ENCODE measurements at regions not wholly inside any gene's neighbourhood (a gene's known extent, or its start where the extent isn't known, plus 50 kb on each side); places are given as distances from the start of the nearest gene placed in this dataset.
A peak's percentile ranks its signal among the peaks of the same experiment; 100 is the strongest.
"Not testable (repeated sequence)": the region's sequence is repeated elsewhere in the genome, so short reads cannot be mapped to it uniquely, and the experiment has no call there.

DNA sequence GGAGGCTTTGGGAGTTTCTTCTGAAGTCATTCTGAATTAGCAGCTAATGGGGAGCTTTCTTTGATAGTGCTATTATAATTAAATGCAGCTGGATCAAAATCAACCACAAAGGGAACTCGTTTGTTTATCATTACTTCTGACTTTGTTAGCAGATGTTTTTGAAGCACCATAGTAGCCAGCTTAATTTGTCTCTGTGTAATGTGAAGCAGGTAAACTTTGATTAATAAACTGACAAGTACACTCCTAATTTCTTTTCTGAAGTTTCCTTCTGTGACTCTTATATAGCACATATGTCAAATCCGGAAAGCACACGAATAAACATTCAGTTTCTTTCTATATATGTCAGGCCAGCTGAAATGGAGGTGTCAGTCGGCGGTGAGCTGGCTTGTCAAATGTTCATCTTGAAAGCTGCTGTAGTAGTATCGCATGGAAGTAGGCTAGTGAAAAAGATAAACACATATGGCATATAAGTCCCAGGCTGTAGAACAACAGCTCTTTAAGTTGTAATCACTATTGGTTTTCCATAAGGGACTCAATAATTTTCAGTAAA is 451.9 kb upstream of the ZEB2 start:
- no peak for DNase-seq (ENCODE audit: low read depth)
- TF ChIP-seq, protein P1, sequence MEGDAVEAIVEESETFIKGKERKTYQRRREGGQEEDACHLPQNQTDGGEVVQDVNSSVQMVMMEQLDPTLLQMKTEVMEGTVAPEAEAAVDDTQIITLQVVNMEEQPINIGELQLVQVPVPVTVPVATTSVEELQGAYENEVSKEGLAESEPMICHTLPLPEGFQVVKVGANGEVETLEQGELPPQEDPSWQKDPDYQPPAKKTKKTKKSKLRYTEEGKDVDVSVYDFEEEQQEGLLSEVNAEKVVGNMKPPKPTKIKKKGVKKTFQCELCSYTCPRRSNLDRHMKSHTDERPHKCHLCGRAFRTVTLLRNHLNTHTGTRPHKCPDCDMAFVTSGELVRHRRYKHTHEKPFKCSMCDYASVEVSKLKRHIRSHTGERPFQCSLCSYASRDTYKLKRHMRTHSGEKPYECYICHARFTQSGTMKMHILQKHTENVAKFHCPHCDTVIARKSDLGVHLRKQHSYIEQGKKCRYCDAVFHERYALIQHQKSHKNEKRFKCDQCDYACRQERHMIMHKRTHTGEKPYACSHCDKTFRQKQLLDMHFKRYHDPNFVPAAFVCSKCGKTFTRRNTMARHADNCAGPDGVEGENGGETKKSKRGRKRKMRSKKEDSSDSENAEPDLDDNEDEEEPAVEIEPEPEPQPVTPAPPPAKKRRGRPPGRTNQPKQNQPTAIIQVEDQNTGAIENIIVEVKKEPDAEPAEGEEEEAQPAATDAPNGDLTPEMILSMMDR (conservative IDR thresholded peaks at IDR 0.05; ENCODE audit: low read depth, low read length) = no peak

DNA sequence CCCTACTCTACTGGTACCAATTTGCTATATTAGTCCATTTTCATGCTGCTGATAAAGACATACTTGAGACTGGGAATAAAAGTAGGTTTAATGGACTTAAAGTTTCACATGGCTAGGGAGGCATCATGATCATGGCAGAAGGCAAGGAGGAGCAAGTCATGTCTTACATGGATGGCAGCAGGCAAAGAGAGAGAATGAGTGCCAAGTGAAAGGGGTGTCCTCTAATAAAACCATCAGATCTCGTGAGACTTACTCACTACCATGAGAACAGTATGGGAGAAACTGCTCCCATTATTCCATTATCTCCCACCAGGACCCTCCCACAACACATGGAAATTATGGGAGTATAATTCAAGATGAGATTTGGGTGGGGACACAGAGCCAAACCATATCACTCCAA is 450.5 kb upstream of the ZEB2 start:
- DNase-seq (ENCODE audit: low read depth); H3K4me3 ChIP-seq (ENCODE audit: low read depth, low read length): not testable (repeated sequence)

More for the DNA sequence above, 451.9 kb upstream of the ZEB2 start:
- no peak overlapping the region for H3K4me3 ChIP-seq (ENCODE audit: low read depth, low read length)

- H3K4me3 ChIP-seq (ENCODE audit: low read depth, low read length) = not testable (repeated sequence)
Measured at GRCh38 chr2:144969564-144969963, 449.6 kb upstream of the ZEB2 start.

GRCh38 chr2:144967961-144968360 is 448.0 kb upstream of the ZEB2 start:
- no peak for DNase-seq (ENCODE audit: low read depth)
- TF ChIP-seq, protein P1 (conservative IDR thresholded peaks at IDR 0.05; ENCODE audit: low read depth, low read length) = no peak
- H3K4me3 ChIP-seq (ENCODE audit: low read depth, low read length) = no peak overlapping the region

More at GRCh38 chr2:144969564-144969963, 449.6 kb upstream of the ZEB2 start:
- DNase-seq (ENCODE audit: low read depth) = not testable (repeated sequence)

- TF ChIP-seq, protein P1 (conservative IDR thresholded peaks at IDR 0.05; ENCODE audit: low read depth, low read length) = no peak
- no peak overlapping the region for H3K4me3 ChIP-seq (ENCODE audit: low read depth, low read length)
- DNase-seq (ENCODE audit: low read depth) = no peak
Measured at GRCh38 chr2:144965172-144965571, 445.3 kb upstream of the ZEB2 start.

DNA sequence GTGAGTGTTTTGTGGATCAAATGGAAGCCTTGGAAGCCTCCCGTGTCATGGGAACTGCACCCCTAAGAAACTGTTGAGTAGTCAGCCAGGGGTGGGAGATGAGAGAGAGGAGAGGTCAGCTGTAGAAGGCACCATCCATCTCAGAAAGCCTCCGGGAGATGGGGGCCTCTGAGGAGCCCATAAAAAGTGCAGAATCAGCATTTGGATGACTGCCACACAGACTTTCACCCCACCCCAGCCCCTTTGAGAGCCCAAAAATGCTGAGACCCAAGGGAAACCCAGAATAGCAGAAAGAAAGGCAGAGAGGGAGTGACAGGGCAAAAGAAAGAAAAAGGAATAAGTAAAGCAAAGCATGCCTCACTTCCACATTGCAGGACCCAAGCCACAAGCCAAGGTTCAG is 443.1 kb upstream of the ZEB2 start:
- DNase-seq (ENCODE audit: low read depth) = no peak
- TF ChIP-seq, protein P1 (conservative IDR thresholded peaks at IDR 0.05; ENCODE audit: low read depth, low read length) = no peak
- no peak overlapping the region for H3K4me3 ChIP-seq (ENCODE audit: low read depth, low read length)

- TF ChIP-seq, protein P1 (conservative IDR thresholded peaks at IDR 0.05; ENCODE audit: low read depth, low read length) = no peak
- H3K4me3 ChIP-seq (ENCODE audit: low read depth, low read length) = no peak overlapping the region
- DNase-seq (ENCODE audit: low read depth) = no peak
Measured at GRCh38 chr2:144959416-144959815, 439.5 kb upstream of the ZEB2 start.

- no peak overlapping the region for H3K4me3 ChIP-seq (ENCODE audit: low read depth, low read length)
- peak; percentile 64 for DNase-seq (ENCODE audit: low read depth)
- TF ChIP-seq, protein P1 (conservative IDR thresholded peaks at IDR 0.05; ENCODE audit: low read depth, low read length) = no peak
Measured at GRCh38 chr2:144950899-144951560, 431.1 kb upstream of the ZEB2 start.
